Muscle of back (tissue), 3 donors: ENCODE measurements at regions not wholly inside any gene's neighbourhood (a gene's known extent, or its start where the extent isn't known, plus 50 kb on each side); places are given as distances from the start of the nearest gene placed in this dataset.

Source experiments
- DNase-seq, 3 donors: peaks; one replicate each; pipeline versions ENCODE4 v3.0.0 to v3.0.0-alpha.2; 2013

DNA sequence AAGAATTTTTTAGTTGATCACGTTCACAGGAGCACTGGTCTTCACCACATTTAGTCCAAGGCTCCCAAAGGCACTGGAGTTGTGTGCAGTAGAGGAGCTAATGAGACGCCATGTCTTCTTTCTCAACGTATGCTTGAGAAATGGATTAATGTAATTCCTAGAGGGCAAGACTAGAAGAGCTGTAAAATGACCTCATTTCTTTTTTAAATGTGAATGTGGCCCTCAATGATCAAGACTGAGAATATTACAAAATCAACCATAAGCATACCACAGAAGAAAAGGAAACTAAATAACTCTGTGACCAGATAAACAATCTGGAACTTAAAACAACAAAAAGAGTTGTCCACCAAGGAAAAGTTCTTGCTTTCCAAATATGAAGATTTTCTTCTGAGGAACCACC is 112.1 kb upstream of the THBS1 start:
- DNase-seq: no peak

GRCh38 chr15:39471785-39472574 is 108.9 kb upstream of the THBS1 start:
- DNase-seq: peak in 1 of 3 donors; percentile 59

- DNase-seq: peak; percentile 91 to 97 (median 92)
These were observed 108.1 kb upstream of the THBS1 start for GRCh38 chr15:39472621-39473297.

GRCh38 chr15:39473298-39473947 is 107.5 kb upstream of the THBS1 start:
- DNase-seq: peak in 1 of 3 donors; percentile 69

GRCh38 chr15:39474657-39475056 is 106.2 kb upstream of the THBS1 start:
- DNase-seq: no peak

DNA sequence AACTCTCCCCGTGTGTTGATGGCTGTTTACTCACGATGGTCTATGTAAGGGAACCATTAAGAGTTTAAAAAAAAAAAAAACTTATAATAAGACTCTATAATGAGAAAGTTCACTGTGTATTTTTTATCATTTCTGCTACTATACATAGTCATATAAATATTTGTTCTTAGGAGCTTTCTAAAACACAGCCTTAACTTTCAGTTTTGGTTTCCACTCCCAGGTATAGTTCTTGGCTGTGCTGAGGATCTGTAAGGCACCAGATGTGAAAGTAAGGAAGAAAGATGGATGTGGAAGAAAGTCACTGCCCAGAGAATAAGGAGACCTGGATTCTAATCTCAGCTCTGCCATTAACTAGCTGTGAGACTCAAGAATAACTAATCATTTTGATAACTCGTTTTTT is 101.9 kb upstream of the THBS1 start:
- no peak for DNase-seq

GRCh38 chr15:39479911-39480310 is 101.0 kb upstream of the THBS1 start:
- DNase-seq: no peak

GRCh38 chr15:39482459-39482858 is 98.4 kb upstream of the THBS1 start:
- no peak for DNase-seq

- DNase-seq: no peak
These were observed 94.0 kb upstream of the THBS1 start for GRCh38 chr15:39486621-39487457.

DNA sequence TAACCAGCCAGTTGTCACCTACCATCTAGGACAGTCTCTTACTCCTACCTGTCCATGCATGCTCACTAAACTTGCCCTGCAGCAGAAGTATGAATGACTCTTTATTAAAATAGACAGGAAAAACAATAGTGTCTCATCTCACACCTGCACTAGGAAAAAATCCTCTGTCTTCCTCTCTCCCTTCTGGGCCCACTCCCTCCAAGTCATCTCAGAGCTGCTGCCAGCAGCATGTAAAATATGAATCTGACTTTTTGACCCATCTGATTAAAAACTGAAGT is 93.5 kb upstream of the THBS1 start:
- DNase-seq: no peak

- DNase-seq: peak in 1 of 3 donors; percentile 78
These were observed 92.4 kb upstream of the THBS1 start for GRCh38 chr15:39488516-39488915.

- peak in 1 of 3 donors; percentile 62 for DNase-seq
These were observed 91.9 kb upstream of the THBS1 start for GRCh38 chr15:39488961-39489360.

- no peak for DNase-seq
These were observed 89.6 kb upstream of the THBS1 start for GRCh38 chr15:39491115-39491885.

- DNase-seq: no peak
These were observed 88.9 kb upstream of the THBS1 start for GRCh38 chr15:39491886-39492490.

DNA sequence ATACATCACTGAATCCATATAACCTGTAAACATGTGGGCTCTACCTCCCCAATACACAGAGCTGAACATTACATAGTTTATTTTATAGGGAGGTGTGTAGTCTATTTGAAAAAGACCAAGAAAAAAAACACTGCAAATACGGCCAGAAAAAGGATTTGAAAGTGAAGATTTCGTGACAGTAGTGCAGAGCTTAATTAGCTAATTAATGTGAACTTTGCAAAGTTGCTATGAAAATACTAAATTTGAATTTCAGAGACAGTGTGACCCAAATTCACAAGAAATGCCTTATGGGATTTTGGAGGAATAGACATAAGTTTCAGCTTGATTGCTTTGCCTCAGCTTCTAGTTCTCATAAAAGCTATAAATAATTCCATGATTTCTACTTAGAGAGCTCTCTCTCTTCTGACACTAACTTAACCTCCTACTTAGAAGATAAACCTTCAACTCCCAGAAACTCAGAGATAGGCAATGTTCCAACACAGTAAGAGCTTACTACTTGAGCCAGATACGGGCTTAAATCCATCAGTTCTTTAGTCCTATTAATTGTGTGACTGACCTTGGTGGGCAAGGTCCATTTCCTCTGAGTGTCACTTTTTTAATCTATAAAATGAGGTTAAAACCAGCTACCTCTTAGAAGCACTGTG is 87.3 kb upstream of the THBS1 start:
- DNase-seq: no peak

GRCh38 chr15:39494462-39494861 is 86.4 kb upstream of the THBS1 start:
- DNase-seq: no peak

- DNase-seq: peak in 1 of 3 donors; percentile 63
These were observed 84.7 kb upstream of the THBS1 start for GRCh38 chr15:39495871-39496840.

DNA sequence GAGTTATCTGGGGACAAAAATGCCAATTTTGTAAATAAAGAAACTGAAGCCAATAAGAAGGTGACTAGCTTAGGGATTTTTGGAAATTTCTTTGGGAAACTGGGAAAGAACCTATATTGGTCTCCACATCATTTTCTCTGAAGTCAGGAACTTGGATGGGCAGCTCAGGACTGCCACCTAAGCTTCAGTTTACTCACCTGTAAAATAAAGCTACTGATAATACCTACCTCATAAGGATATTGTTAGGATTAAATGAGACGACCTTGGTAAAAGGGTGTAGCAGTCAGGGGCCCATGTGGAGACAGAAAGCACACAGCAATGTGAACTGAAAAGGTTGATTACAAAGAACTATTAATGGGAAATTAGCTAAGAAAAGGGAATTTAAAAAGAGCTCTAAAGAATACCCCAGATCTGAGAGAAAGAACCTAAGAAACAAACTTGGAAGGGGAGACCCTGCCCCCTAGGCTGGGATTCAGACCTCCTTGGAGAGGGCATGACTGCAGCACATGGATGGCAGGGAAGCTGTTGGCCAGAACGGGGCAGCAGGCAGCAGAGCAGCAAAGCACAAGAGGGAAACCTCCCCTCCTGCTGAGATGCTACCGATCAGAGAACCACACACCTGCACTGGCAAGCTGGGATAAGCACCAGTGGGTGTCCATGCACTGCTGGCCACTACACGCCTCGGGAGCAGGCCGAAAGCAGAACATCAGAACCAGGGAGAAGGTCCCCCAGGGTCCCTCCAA is 83.7 kb upstream of the THBS1 start:
- DNase-seq: no peak
